ENCODE measurements at regions not wholly inside any gene's neighbourhood (a gene's known extent, or its start where the extent isn't known, plus 50 kb on each side); places are given as distances from the start of the nearest gene placed in this dataset.

DNA sequence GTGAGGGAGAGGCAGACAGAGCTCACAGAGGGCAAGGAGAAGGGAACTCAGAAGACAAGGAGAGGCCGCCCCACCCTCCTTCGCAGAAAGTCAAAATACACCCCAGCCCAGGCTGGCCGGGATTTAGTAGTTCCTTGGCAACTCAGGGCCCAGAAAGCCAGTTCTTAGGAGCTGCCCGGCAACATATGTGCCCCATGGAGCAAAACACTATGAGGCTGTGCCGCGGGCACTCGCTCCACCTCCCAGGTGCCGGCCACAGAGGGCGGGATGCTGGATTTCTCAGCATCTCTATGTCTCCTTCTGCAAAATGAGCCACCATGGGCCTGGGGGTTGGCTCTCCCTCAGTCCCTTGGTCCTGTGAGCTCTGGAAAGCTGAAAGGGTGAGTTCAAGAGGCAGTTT lies 93.8 kb upstream of the CACNA1A start:
- H3K27ac ChIP-seq: no peak overlapping the region
- TF ChIP-seq POLR2AphosphoS5 (IDR thresholded peaks at IDR 0.05): no peak
- TF ChIP-seq, protein P1, sequence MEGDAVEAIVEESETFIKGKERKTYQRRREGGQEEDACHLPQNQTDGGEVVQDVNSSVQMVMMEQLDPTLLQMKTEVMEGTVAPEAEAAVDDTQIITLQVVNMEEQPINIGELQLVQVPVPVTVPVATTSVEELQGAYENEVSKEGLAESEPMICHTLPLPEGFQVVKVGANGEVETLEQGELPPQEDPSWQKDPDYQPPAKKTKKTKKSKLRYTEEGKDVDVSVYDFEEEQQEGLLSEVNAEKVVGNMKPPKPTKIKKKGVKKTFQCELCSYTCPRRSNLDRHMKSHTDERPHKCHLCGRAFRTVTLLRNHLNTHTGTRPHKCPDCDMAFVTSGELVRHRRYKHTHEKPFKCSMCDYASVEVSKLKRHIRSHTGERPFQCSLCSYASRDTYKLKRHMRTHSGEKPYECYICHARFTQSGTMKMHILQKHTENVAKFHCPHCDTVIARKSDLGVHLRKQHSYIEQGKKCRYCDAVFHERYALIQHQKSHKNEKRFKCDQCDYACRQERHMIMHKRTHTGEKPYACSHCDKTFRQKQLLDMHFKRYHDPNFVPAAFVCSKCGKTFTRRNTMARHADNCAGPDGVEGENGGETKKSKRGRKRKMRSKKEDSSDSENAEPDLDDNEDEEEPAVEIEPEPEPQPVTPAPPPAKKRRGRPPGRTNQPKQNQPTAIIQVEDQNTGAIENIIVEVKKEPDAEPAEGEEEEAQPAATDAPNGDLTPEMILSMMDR (IDR thresholded peaks at IDR 0.05): no peak
- no peak for TF ChIP-seq EP300 (IDR thresholded peaks at IDR 0.05; ENCODE audit: low read depth)
- TF ChIP-seq POLR2A (IDR thresholded peaks at IDR 0.05): no peak
- no peak overlapping the region for H3K4me3 ChIP-seq
- intact Hi-C loops (cut with DNase I; ENCODE audit: low total_unique reads) (no loop called here), in situ Hi-C loops (cut with MboI; ENCODE audit: low pct_ligation_motif_present in 1 of 4, low pct_unique_long_range_greater_than_20kb in 1 of 4, low sequenced_read_pairs in 3 of 4) (loop anchor here in 2 of 4 donors (10.0 to 25.0 kb wide), 4 partner anchors 112 to 265 kb away; no protein-coding TSS in a partner anchor)
- WGBS, 2 donors (ENCODE audit: low coverage in 1 of 2): 87 to 100% methylated on average over 1 to 9 of the region's 9 CpGs
- peaks cover 8% of the 10 kb centered on the region for H3K27me3 ChIP-seq
- no peak for DNase-seq
- H3K9me3 ChIP-seq: no peaks in the 10 kb centered on the region
- no peaks in the 10 kb centered on the region for H3K36me3 ChIP-seq
- H3K4me1 ChIP-seq: no peaks in the 10 kb centered on the region

DNA sequence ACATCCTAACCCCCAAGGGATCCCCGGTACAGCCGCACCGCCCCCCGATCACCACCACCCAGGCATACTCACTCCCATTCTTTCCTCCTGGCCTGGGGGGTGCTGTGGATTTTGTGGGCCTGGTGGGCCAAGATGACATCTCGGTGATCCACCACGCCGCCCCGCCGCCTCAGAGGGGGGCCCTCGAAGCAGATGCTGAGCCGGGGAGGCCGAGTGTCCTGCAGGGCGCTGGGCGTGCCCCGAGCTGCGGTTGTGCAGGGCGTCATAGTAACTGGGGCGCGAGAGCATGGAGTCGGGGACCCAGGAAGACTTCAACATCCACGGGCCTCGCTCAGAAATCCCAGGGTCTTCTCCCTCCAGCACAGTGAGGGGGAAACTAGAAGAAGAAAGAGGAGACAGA lies 93.4 kb upstream of the CACNA1A start:
- in situ Hi-C loops (cut with MboI; ENCODE audit: low pct_ligation_motif_present in 1 of 4, low pct_unique_long_range_greater_than_20kb in 1 of 4, low sequenced_read_pairs in 3 of 4) (loop anchor here (10.0 to 25.0 kb wide), 5 partner anchors 113 to 463 kb away; partner anchors contain the start of genes MISP3 (in 1 of the 4) and PALM3 (in 1 of the 4)), intact Hi-C loops (cut with DNase I; ENCODE audit: low total_unique reads) (loop anchor here (5.0 kb wide), 1 partner anchor 113 kb away; no protein-coding TSS in a partner anchor)
- no peak overlapping the region for H3K4me3 ChIP-seq
- H3K4me1 ChIP-seq: no peaks in the 10 kb centered on the region
- no peak overlapping the region for H3K27ac ChIP-seq
- peaks cover 9% of the 10 kb centered on the region for H3K27me3 ChIP-seq
- no peaks in the 10 kb centered on the region for H3K36me3 ChIP-seq
- no peaks in the 10 kb centered on the region for H3K9me3 ChIP-seq
- WGBS, 2 donors (ENCODE audit: low coverage in 1 of 2): 88% methylated on average over 20 of the region's 22 CpGs; no CpG with 5 or more reads in 1 of the 2 donors
- DNase-seq: no peak
- TF ChIP-seq POLR2AphosphoS5 (IDR thresholded peaks at IDR 0.05) (no peak), POLR2A (IDR thresholded peaks at IDR 0.05) (no peak), EP300 (IDR thresholded peaks at IDR 0.05; ENCODE audit: low read depth) (no peak)
- TF ChIP-seq, protein P1 (IDR thresholded peaks at IDR 0.05): no peak

DNA sequence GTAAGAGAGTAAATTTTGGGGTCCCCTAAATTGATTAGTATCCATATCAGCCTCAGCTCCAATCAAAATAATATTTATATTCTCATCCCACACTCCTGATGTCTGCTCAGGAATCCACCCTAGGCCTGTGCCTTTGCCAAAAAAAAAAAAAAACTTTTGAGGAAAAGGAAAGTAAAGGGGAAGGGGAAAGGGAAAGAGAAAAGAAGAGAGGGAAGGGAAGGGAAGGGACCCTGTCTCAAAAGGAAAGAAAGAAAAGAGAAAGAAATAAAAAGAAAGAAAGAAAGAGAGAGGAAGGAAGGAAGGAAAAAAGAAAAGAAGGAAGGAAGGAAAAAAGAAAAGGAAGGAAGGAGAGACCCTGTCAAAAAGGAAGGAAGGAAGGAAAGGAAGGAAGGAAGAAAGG lies 91.8 kb upstream of the CACNA1A start:
- TF ChIP-seq POLR2A (IDR thresholded peaks at IDR 0.05): no peak
- no peak for TF ChIP-seq POLR2AphosphoS5 (IDR thresholded peaks at IDR 0.05)
- no peak for TF ChIP-seq EP300 (IDR thresholded peaks at IDR 0.05; ENCODE audit: low read depth)
- TF ChIP-seq, protein P1 (IDR thresholded peaks at IDR 0.05): no peak
- in situ Hi-C loops (cut with MboI; ENCODE audit: low pct_ligation_motif_present in 1 of 4, low pct_unique_long_range_greater_than_20kb in 1 of 4, low sequenced_read_pairs in 3 of 4): loop anchor here in 2 of 4 donors (10.0 to 25.0 kb wide), 3 partner anchors 117 to 464 kb away; partner anchors contain the start of genes MISP3 (in 1 of the 2) and PALM3 (in 1 of the 2)

DNA sequence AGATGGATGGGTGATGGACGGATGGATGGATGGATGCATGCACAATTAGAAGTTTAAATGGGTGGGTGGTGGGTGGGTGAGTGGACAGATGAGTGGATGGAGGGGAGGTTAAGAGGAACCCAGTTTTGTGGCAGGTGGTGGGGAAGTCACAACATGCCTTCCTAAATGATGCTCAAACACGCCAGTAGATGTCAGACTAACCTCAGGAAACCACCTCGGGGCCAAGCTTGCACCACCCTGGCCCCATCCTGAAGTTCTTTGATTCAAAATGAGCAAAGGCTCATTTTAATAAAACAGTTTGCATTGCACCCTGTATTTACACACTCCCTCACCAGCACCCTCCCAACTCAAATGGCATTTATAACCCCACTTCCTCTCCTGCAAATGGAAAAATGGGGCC lies 91.4 kb upstream of the CACNA1A start:
- H3K27me3 ChIP-seq: peaks cover 14% of the 10 kb centered on the region

More for the DNA sequence above, 91.8 kb upstream of the CACNA1A start:
- no peak overlapping the region for H3K4me3 ChIP-seq
- no peaks in the 10 kb centered on the region for H3K9me3 ChIP-seq
- peaks cover 14% of the 10 kb centered on the region for H3K27me3 ChIP-seq
- no peak for DNase-seq
- no peaks in the 10 kb centered on the region for H3K4me1 ChIP-seq
- no peaks in the 10 kb centered on the region for H3K36me3 ChIP-seq
- intact Hi-C loops (cut with DNase I; ENCODE audit: low total_unique reads): loop anchor here (5.0 kb wide), 1 partner anchor 114 kb away; no protein-coding TSS in a partner anchor
- H3K27ac ChIP-seq: no peak overlapping the region

More for the DNA sequence above, 91.4 kb upstream of the CACNA1A start:
- Histone ChIP-seq H3K36me3 (no peaks in the 10 kb centered on the region), H3K4me3 (no peak overlapping the region), H3K27ac (no peak overlapping the region), H3K4me1 (no peaks in the 10 kb centered on the region), H3K9me3 (no peaks in the 10 kb centered on the region)
- TF ChIP-seq EP300 (IDR thresholded peaks at IDR 0.05; ENCODE audit: low read depth) (no peak), POLR2A (IDR thresholded peaks at IDR 0.05) (no peak)
- TF ChIP-seq, protein P1 (IDR thresholded peaks at IDR 0.05): peak; percentile 59 to 67 (median 61)
- DNase-seq: peak; percentile 41
- intact Hi-C loops (cut with DNase I; ENCODE audit: low total_unique reads) (loop anchor here (5.0 kb wide), 1 partner anchor 115 kb away; no protein-coding TSS in a partner anchor), in situ Hi-C loops (cut with MboI; ENCODE audit: low pct_ligation_motif_present in 1 of 4, low pct_unique_long_range_greater_than_20kb in 1 of 4, low sequenced_read_pairs in 3 of 4) (loop anchor here in 2 of 4 donors (10.0 to 25.0 kb wide), 3 partner anchors 117 to 465 kb away; partner anchors contain the start of genes MISP3 (in 1 of the 2) and PALM3 (in 1 of the 2))
- WGBS, 2 donors (ENCODE audit: low coverage in 1 of 2): 0 to 2% methylated on average over 2 to 3 of the region's 3 CpGs
